AG09309 (cell line): ENCODE measurements at regions not wholly inside any gene's neighbourhood (a gene's known extent, or its start where the extent isn't known, plus 50 kb on each side); places are given as distances from the start of the nearest gene placed in this dataset.
A peak's percentile ranks its signal among the peaks of the same experiment; 100 is the strongest.
"Not testable (repeated sequence)": the region's sequence is repeated elsewhere in the genome, so short reads cannot be mapped to it uniquely, and the experiment has no call there.

Source experiments
- DNase-seq: peaks from one replicate; pipeline ENCODE4 v3.0.0-alpha.2; 2010; ENCODE audit warnings: low read depth
- H3K4me3 ChIP-seq: 2 replicates; pipeline ENCODE4 v1.5.1; 2011; ENCODE audit warnings: mild to moderate bottlenecking, low read depth, low read length, moderate library complexity; ENCODE audit not compliant: control insufficient read depth
- CTCF ChIP-seq: IDR thresholded peaks from 2 replicates; pipeline ENCODE4 v1.5.1; 2011; ENCODE audit warnings: mild to moderate bottlenecking, low read depth, low read length, inconsistent platforms; ENCODE audit not compliant: insufficient read depth, control insufficient read depth; ENCODE audit errors: missing control alignments

GRCh38 chr6:84635081-84635761, 129.2 kb downstream of the TBX18 start:
- TF ChIP-seq CTCF, result no peak
- DNase-seq, result no peak
- H3K4me3 ChIP-seq, result no peak overlapping the region

- DNase-seq, result no peak
- TF ChIP-seq CTCF, result no peak
- no peak overlapping the region for H3K4me3 ChIP-seq
These were observed 130.6 kb downstream of the TBX18 start for GRCh38 chr6:84633771-84634170.

GRCh38 chr6:84626527-84626926, 137.9 kb downstream of the TBX18 start:
- not testable (repeated sequence) for DNase-seq, H3K4me3 ChIP-seq

GRCh38 chr6:84625506-84625905, 138.9 kb downstream of the TBX18 start:
- H3K4me3 ChIP-seq, result no peak overlapping the region
- TF ChIP-seq CTCF, result no peak
- no peak for DNase-seq

GRCh38 chr6:84623956-84624680, 140.3 kb downstream of the TBX18 start:
- no peak overlapping the region for H3K4me3 ChIP-seq
- no peak for DNase-seq
- TF ChIP-seq CTCF, result no peak

- no peak for TF ChIP-seq CTCF
- no peak overlapping the region for H3K4me3 ChIP-seq
- no peak for DNase-seq
These were observed 145.6 kb downstream of the TBX18 start for GRCh38 chr6:84618836-84619235.

GRCh38 chr6:84618046-84618752, 146.2 kb downstream of the TBX18 start:
- TF ChIP-seq CTCF, result no peak
- DNase-seq, result peak; percentile 85
- no peak overlapping the region for H3K4me3 ChIP-seq
